Ovary (tissue), 7 donors: ENCODE measurements at regions not wholly inside any gene's neighbourhood (a gene's known extent, or its start where the extent isn't known, plus 50 kb on each side); places are given as distances from the start of the nearest gene placed in this dataset.

Experiments used
- DNase-seq, 5 donors: peaks; one replicate each; pipeline ENCODE4 v3.0.0-alpha.2; 2019 to 2020
- H3K27ac ChIP-seq, 2 donors: fragments of 200-600 bp; one replicate each; pipeline versions ENCODE4 v1.5.1 to v1.8.0; 2019 to 2022
- H3K27me3 ChIP-seq: fragments of 200-600 bp; one replicate; pipeline ENCODE4 v1.8.0; 2022
- H3K36me3 ChIP-seq: fragments of 200-600 bp; sonication (generic); one replicate; pipeline ENCODE4 v1.5.1; 2019
- H3K4me1 ChIP-seq: one replicate; pipeline ENCODE4 v1.8.1; 2013; ENCODE audit warnings: mild to moderate bottlenecking, moderate library complexity; ENCODE audit not compliant: insufficient read depth
- H3K4me3 ChIP-seq: fragments of 200-600 bp; sonication (generic); one replicate; pipeline ENCODE4 v1.5.1; 2017
- H3K9me3 ChIP-seq, 2 donors: fragments of 200-600 bp in 1 of 2; sonication (generic) in 1 of 2; one replicate each; pipeline versions ENCODE4 v1.5.1 to v1.8.1; 2013 to 2019; ENCODE audit warnings: mild to moderate bottlenecking in 1 of 2, moderate library complexity in 1 of 2
- CTCF ChIP-seq, 3 donors: fragments of 450-650 bp in 2 of 3; fragments of 200-600 bp in 1 of 3; IDR thresholded peaks; one replicate each; pipeline versions ENCODE4 v1.5.1 to v1.8.0; 2016 to 2022; ENCODE audit warnings: antibody characterized with exemption in 3 of 3, mild to moderate bottlenecking in 1 of 3
- EP300 ChIP-seq: sonication (generic); formaldehyde crosslinking; IDR thresholded peaks from one replicate; pipeline ENCODE4 v1.6.1; 2017; ENCODE audit warnings: antibody characterized with exemption
- POLR2A ChIP-seq: fragments of 450-650 bp; IDR thresholded peaks from one replicate; pipeline ENCODE4 v1.6.1; 2017; ENCODE audit warnings: antibody characterized with exemption, mild to moderate bottlenecking, moderate library complexity
- WGBS, 3 donors: extraction: QIAGEN DNeasy Blood & Tissue Kit in 1 of 3; methylation state at CpG; one replicate each; pipeline versions ENCODE4 v1.1.5 to v1.1.7; 2013 to 2017; 5-methylcytosine and 5-hydroxymethylcytosine counted together
- intact Hi-C, 4 donors: fragments of 100-400 bp; cut with DNase I; formaldehyde crosslinking; loops; one replicate each; pipeline versions ENCODE4 v1.11.0 to v1.15.1; 2022 to 2023
- donor health status: DM: no; HTN: no; CAD: no; lungs with moderate emphysema.
- donor health status: DM: no; HTN: no; CAD: no.
- donor health status: Bipolar disorder and iron deficiency.
- donor health status: DM: no; HTN: no; CAD: no.
- donor health status: DM: yes; HTN: yes; CAD: no.

- WGBS, 3 donors, result 68 to 75% (median 72%) methylated on average over 5 of the region's 5 CpGs
These were observed 340.0 kb downstream of the VPS13C start for GRCh38 chr15:61720197-61720704.

GRCh38 chr15:61715082-61715481 lies 345.2 kb downstream of the VPS13C start:
- Histone ChIP-seq H3K4me1 (no peaks in the 10 kb centered on the region), H3K27ac (no peak overlapping the region), H3K36me3 (no peaks in the 10 kb centered on the region), H3K9me3 (no peaks in the 10 kb centered on the region), H3K4me3 (no peak overlapping the region), H3K27me3 (no peaks in the 10 kb centered on the region)
- no peak for TF ChIP-seq POLR2A
- no peak for TF ChIP-seq CTCF (IDR thresholded peaks at IDR 0.05)
- TF ChIP-seq EP300, result no peak
- intact Hi-C loops, result no loop called here
- no peak for DNase-seq

More at GRCh38 chr15:61720197-61720704, 340.0 kb downstream of the VPS13C start:
- Histone ChIP-seq H3K4me1 (no peaks in the 10 kb centered on the region), H3K27me3 (no peaks in the 10 kb centered on the region), H3K4me3 (no peak overlapping the region), H3K36me3 (no peaks in the 10 kb centered on the region), H3K9me3 (no peaks in the 10 kb centered on the region), H3K27ac (no peak overlapping the region)
- DNase-seq, result no peak
- TF ChIP-seq POLR2A (no peak), CTCF (IDR thresholded peaks at IDR 0.05) (no peak), EP300 (no peak)
- intact Hi-C loops, result no loop called here

GRCh38 chr15:61712129-61712759 lies 348.0 kb downstream of the VPS13C start:
- TF ChIP-seq POLR2A, result no peak
- no peak for TF ChIP-seq CTCF (IDR thresholded peaks at IDR 0.05)
- no peak overlapping the region for H3K4me3 ChIP-seq
- H3K9me3 ChIP-seq, result no peaks in the 10 kb centered on the region
- H3K27me3 ChIP-seq, result no peaks in the 10 kb centered on the region
- H3K27ac ChIP-seq, result no peak overlapping the region
- H3K36me3 ChIP-seq, result no peaks in the 10 kb centered on the region
- 68 to 79% (median 76%) methylated on average over 4 of the region's 4 CpGs for WGBS, 3 donors
- intact Hi-C loops, result no loop called here
- no peaks in the 10 kb centered on the region for H3K4me1 ChIP-seq
- no peak for DNase-seq

- Histone ChIP-seq H3K4me3 (no peak overlapping the region), H3K27me3 (no peaks in the 10 kb centered on the region), H3K36me3 (no peaks in the 10 kb centered on the region), H3K27ac (no peak overlapping the region), H3K9me3 (no peaks in the 10 kb centered on the region), H3K4me1 (no peaks in the 10 kb centered on the region)
- intact Hi-C loops, result no loop called here
- DNase-seq, result no peak
- 56 to 78% (median 64%) methylated on average over 3 of the region's 3 CpGs for WGBS, 3 donors
- TF ChIP-seq EP300 (no peak), POLR2A (no peak), CTCF (IDR thresholded peaks at IDR 0.05) (no peak)
These were observed 357.8 kb downstream of the VPS13C start for GRCh38 chr15:61702224-61703020.
